IMR-90 (cell line): ENCODE measurements at regions not wholly inside any gene's neighbourhood (a gene's known extent, or its start where the extent isn't known, plus 50 kb on each side); places are given as distances from the start of the nearest gene placed in this dataset.

Source experiments
- ATAC-seq: fragments of 200-7000 bp; cut with Tn5 transposase; 2 replicates; pipeline ENCODE4 v1.9.1; 2020; ENCODE audit warnings: low read depth, mild to moderate bottlenecking, moderate library complexity
- BruUV-seq: library from RNA; stranded (reverse); fragments of 400-500 nt; replicated peaks from 2 replicates; lab custom pipeline; 2021; lab: Mats Ljungman, UMichigan
- CTCF ChIA-PET: fragments of 300-600 bp; formaldehyde crosslinking; extraction: SDS; loops from one replicate; lab custom pipeline; 2021; ENCODE audit warnings: antibody characterized with exemption; lab: Yijun Ruan, JAX
- POLR2A ChIA-PET: fragments of 300-600 bp; sonication (Branson Sonifier 250); formaldehyde crosslinking; loops from one replicate; lab custom pipeline; 2022; ENCODE audit warnings: antibody characterized with exemption; ENCODE audit not compliant: unreplicated experiment; lab: Charles Lee
- DNase-seq: peaks from one replicate; pipeline ENCODE4 v3.0.0; 2013
- H2AFZ ChIP-seq: replicated peaks from 2 replicates; pipeline ENCODE3; 2013; ENCODE audit warnings: low read length, mild to moderate bottlenecking; ENCODE audit not compliant: poor library complexity
- H2AK5ac ChIP-seq: 2 replicates; pipeline ENCODE4 v1.6.1; 2013; ENCODE audit warnings: low read depth, low read length, inconsistent platforms
- H2AK9ac ChIP-seq: replicated peaks from 2 replicates; pipeline ENCODE3; 2013; ENCODE audit warnings: mild to moderate bottlenecking, low read depth, low read length, moderate library complexity; ENCODE audit not compliant: poor library complexity
- H2BK120ac ChIP-seq: 2 replicates; pipeline ENCODE4 v1.6.1; 2013; ENCODE audit warnings: low read depth, low read length, inconsistent platforms
- H2BK15ac ChIP-seq: 3 replicates; pipeline ENCODE4 v1.6.1; 2013; ENCODE audit warnings: low read depth, low read length, inconsistent platforms
- H2BK20ac ChIP-seq: 2 replicates; pipeline ENCODE4 v1.6.1; 2013; ENCODE audit warnings: low read depth, mild to moderate bottlenecking, inconsistent platforms, low read length, moderate library complexity
- H2BK5ac ChIP-seq: 2 replicates; pipeline ENCODE4 v1.6.1; 2013; ENCODE audit warnings: mild to moderate bottlenecking, low read depth, low read length, inconsistent platforms; ENCODE audit not compliant: poor library complexity, severe bottlenecking
- H3K14ac ChIP-seq: replicated peaks from 2 replicates; pipeline ENCODE4 v1.6.1; 2013; ENCODE audit warnings: low read depth, low read length, inconsistent platforms
- H3K18ac ChIP-seq: 2 replicates; pipeline ENCODE4 v1.6.1; 2013; ENCODE audit warnings: low read depth, low read length, control low read depth
- H3K23ac ChIP-seq: 2 replicates; pipeline ENCODE4 v1.6.1; 2013; ENCODE audit warnings: low read depth, low read length, inconsistent platforms
- H3K27ac ChIP-seq: 2 replicates; pipeline ENCODE4 v1.5.1; 2013; ENCODE audit warnings: mild to moderate bottlenecking, control low read depth, low read length; ENCODE audit not compliant: insufficient read depth
- H3K27me3 ChIP-seq: 2 replicates; pipeline ENCODE4 v1.6.1; 2013; ENCODE audit warnings: low read length; ENCODE audit not compliant: control insufficient read depth, insufficient read depth
- H3K36me3 ChIP-seq: 2 replicates; pipeline ENCODE4 v1.6.1; 2013; ENCODE audit warnings: low read length, mixed read lengths; ENCODE audit not compliant: control insufficient read depth, insufficient read depth
- H3K4ac ChIP-seq: 2 replicates; pipeline ENCODE4 v1.6.1; 2013; ENCODE audit warnings: low read depth, low read length, inconsistent platforms
- H3K4me1 ChIP-seq: 2 replicates; pipeline ENCODE4 v1.6.1; 2013; ENCODE audit warnings: low read length, mixed read lengths; ENCODE audit not compliant: control insufficient read depth, insufficient read depth
- H3K4me2 ChIP-seq: 2 replicates; pipeline ENCODE4 v1.6.1; 2013; ENCODE audit warnings: low read depth, mild to moderate bottlenecking, control low read depth, low read length, moderate library complexity
- H3K4me3 ChIP-seq: 2 replicates; pipeline ENCODE4 v1.5.1; 2013; ENCODE audit warnings: low read depth, mild to moderate bottlenecking, control low read depth, low read length, moderate library complexity; ENCODE audit not compliant: insufficient read depth
- H3K56ac ChIP-seq: 2 replicates; pipeline ENCODE4 v1.6.1; 2013; ENCODE audit warnings: low read length, inconsistent platforms; ENCODE audit not compliant: insufficient read depth; ENCODE audit errors: extremely low read depth
- H3K79me1 ChIP-seq, 2 experiments: 2 replicates each; pipeline ENCODE4 v1.6.1; 2013; ENCODE audit warnings: low read length in 2 of 2, inconsistent platforms in 1 of 2, low read depth in 1 of 2
- H3K9ac ChIP-seq: 2 replicates; pipeline ENCODE4 v1.6.1; 2013; ENCODE audit warnings: low read depth, low read length, control low read depth
- H3K9me1 ChIP-seq: 2 replicates; pipeline ENCODE4 v1.6.1; 2013; ENCODE audit warnings: low read length, inconsistent platforms; ENCODE audit not compliant: insufficient read depth
- H3K9me3 ChIP-seq: 2 replicates; pipeline ENCODE4 v1.6.1; 2013; ENCODE audit warnings: low read length; ENCODE audit not compliant: control insufficient read depth, insufficient read depth
- H4K20me1 ChIP-seq: 2 replicates; pipeline ENCODE4 v1.6.1; 2013; ENCODE audit warnings: low read length, inconsistent platforms; ENCODE audit not compliant: insufficient read depth
- H4K5ac ChIP-seq: 2 replicates; pipeline ENCODE4 v1.6.1; 2013; ENCODE audit warnings: mild to moderate bottlenecking, low read depth, low read length, control low read depth
- H4K8ac ChIP-seq, 2 experiments: 2 replicates each; pipeline ENCODE4 v1.6.1; 2013; ENCODE audit warnings: low read depth in 2 of 2, low read length in 2 of 2, control low read depth in 1 of 2, inconsistent platforms in 1 of 2
- H4K91ac ChIP-seq: 2 replicates; pipeline ENCODE4 v1.6.1; 2013; ENCODE audit warnings: low read depth, low read length, inconsistent platforms; ENCODE audit not compliant: insufficient read depth
- MAZ ChIP-seq: IDR thresholded peaks from 2 replicates; pipeline ENCODE4 v1.6.1; 2012; ENCODE audit warnings: low read depth, mild to moderate bottlenecking, low read length, improper control_type of control experiment, moderate library complexity, borderline replicate concordance
- MXI1 ChIP-seq: IDR thresholded peaks from 2 replicates; pipeline ENCODE4 v1.6.1; 2012; ENCODE audit warnings: low read depth, mild to moderate bottlenecking, low read length, moderate library complexity, borderline replicate concordance
- RFX5 ChIP-seq: IDR thresholded peaks from 2 replicates; pipeline ENCODE4 v1.8.0; 2012; ENCODE audit warnings: low read depth, mild to moderate bottlenecking, low read length, moderate library complexity
- WGBS, 2 experiments: methylation state at CpG; one replicate each; pipeline versions ENCODE4 v1.1.5 to v1.1.7; 2013; ENCODE audit warnings: missing lambda C conversion rate in 2 of 2; ENCODE audit not compliant: insufficient read length in 1 of 2; ENCODE audit errors: extremely low coverage in 2 of 2; 5-methylcytosine and 5-hydroxymethylcytosine counted together
- dilution Hi-C: fragments of 300-500 bp; cut with HindIII; formaldehyde crosslinking; loops from one replicate; pipeline ENCODE4 v1.14.3; 2018; ENCODE audit warnings: low sequenced_read_pairs; ENCODE audit not compliant: unreplicated experiment
- in situ Hi-C: fragments of 300-500 bp; cut with MboI; formaldehyde crosslinking; loops from 3 replicates; pipeline ENCODE4 v1.14.3; 2019; ENCODE audit warnings: low sequenced_read_pairs, inconsistent platforms, mixed read lengths
- intact Hi-C: fragments of 100-400 bp; cut with micrococcal nuclease; formaldehyde crosslinking; loops from 2 replicates; pipeline ENCODE4 v1.10.0; 2022

GRCh38 chr17:19482576-19482975, 51.1 kb upstream of the SLC47A1 start:
- CTCF ChIA-PET = interaction anchor here (0.6 kb wide), 1 partner anchor 8 kb away, joined by 6 read pairs; no protein-coding TSS in a partner anchor
- H2BK20ac ChIP-seq = no peak overlapping the region

More at GRCh38 chr17:19482576-19482975, 51.1 kb upstream of the SLC47A1 start:
- no peak overlapping the region; the same call in 1 of the 2 replicates for H3K27ac ChIP-seq
- H3K4me2 ChIP-seq = no peak overlapping the region
- H3K4me1 ChIP-seq = peaks cover 6% of the 10 kb centered on the region; the same call in 1 of the 2 replicates
- no CpG with 5 or more reads among the region's 1 CpG for WGBS, 2 experiments
- H3K9ac ChIP-seq = no peak overlapping the region
- no peaks in the 10 kb centered on the region for H3K9me3 ChIP-seq
- no peak overlapping the region for H2AFZ ChIP-seq
- DNase-seq = peak; percentile 53
- TF ChIP-seq MAZ = peak; percentile 55; the same call in 1 of the 2 replicates
- TF ChIP-seq RFX5 = no peak
- no peak for TF ChIP-seq MXI1
- no peak overlapping the region for H2AK9ac ChIP-seq
- ATAC-seq = peak; percentile 92
- no peak overlapping the region for H3K4me3 ChIP-seq
- no peak overlapping the region for H3K14ac ChIP-seq
- no peak overlapping the region for H4K91ac ChIP-seq
- no peak overlapping the region for H3K56ac ChIP-seq
- intact Hi-C loops = no loop called here
- no peak overlapping the region for H2BK5ac ChIP-seq
- H3K27me3 ChIP-seq = no peaks in the 10 kb centered on the region
- H3K9me1 ChIP-seq = no peaks in the 10 kb centered on the region
- H2BK15ac ChIP-seq = no peak overlapping the region
- H3K18ac ChIP-seq = no peak overlapping the region
- no peak overlapping the region for H2AK5ac ChIP-seq
- H3K4ac ChIP-seq = no peak overlapping the region
- no TSS peak for BruUV-seq
- H3K23ac ChIP-seq = no peak overlapping the region
- no peaks in the 10 kb centered on the region for H3K36me3 ChIP-seq
- POLR2A ChIA-PET = interaction anchor here (0.6 to 0.7 kb wide), 2 partner anchors 16 to 99 kb away, joined by 5 to 14 read pairs; no protein-coding TSS in a partner anchor
- H3K79me1 ChIP-seq = no peaks in the 10 kb centered on the region
- H2BK120ac ChIP-seq = no peak overlapping the region
- in situ Hi-C loops = no loop called here
- H4K5ac ChIP-seq = no peak overlapping the region
- no peak overlapping the region for H4K8ac ChIP-seq
- H4K20me1 ChIP-seq = no peaks in the 10 kb centered on the region
- dilution Hi-C loops = no loop called here
